ENCODE measurements at regions not wholly inside any gene's neighbourhood (a gene's known extent, or its start where the extent isn't known, plus 50 kb on each side); places are given as distances from the start of the nearest gene placed in this dataset.
A peak's percentile ranks its signal among the peaks of the same experiment; 100 is the strongest.

GRCh38 chr2:172200495-172201085 lies 97.9 kb upstream of the DLX2 start:
- H3K4me3 ChIP-seq (ENCODE audit: low read depth, low read length): no peak overlapping the region
- peak; percentile 56; the same call in 1 of the 2 replicates for TF ChIP-seq CTCF (IDR thresholded peaks at IDR 0.05; ENCODE audit: borderline replicate concordance, insufficient read depth, low read depth, low read length)

- TF ChIP-seq CTCF (IDR thresholded peaks at IDR 0.05; ENCODE audit: borderline replicate concordance, insufficient read depth, low read depth, low read length): no peak
- no peak overlapping the region for H3K4me3 ChIP-seq (ENCODE audit: low read depth, low read length)
Measured at GRCh38 chr2:172204309-172204708, 101.6 kb upstream of the DLX2 start.

- TF ChIP-seq CTCF (IDR thresholded peaks at IDR 0.05; ENCODE audit: borderline replicate concordance, insufficient read depth, low read depth, low read length): no peak
- H3K4me3 ChIP-seq (ENCODE audit: low read depth, low read length): no peak overlapping the region
Measured at GRCh38 chr2:172204762-172205161, 102.1 kb upstream of the DLX2 start.

GRCh38 chr2:172205292-172205691 lies 102.6 kb upstream of the DLX2 start:
- H3K4me3 ChIP-seq (ENCODE audit: low read depth, low read length): no peak overlapping the region
- no peak for TF ChIP-seq CTCF (IDR thresholded peaks at IDR 0.05; ENCODE audit: borderline replicate concordance, insufficient read depth, low read depth, low read length)

GRCh38 chr2:172207911-172208310 lies 105.2 kb upstream of the DLX2 start:
- no peak for TF ChIP-seq CTCF (IDR thresholded peaks at IDR 0.05; ENCODE audit: borderline replicate concordance, insufficient read depth, low read depth, low read length)
- H3K4me3 ChIP-seq (ENCODE audit: low read depth, low read length): no peak overlapping the region

GRCh38 chr2:172208791-172209325 lies 106.2 kb upstream of the DLX2 start:
- no peak overlapping the region for H3K4me3 ChIP-seq (ENCODE audit: low read depth, low read length)
- no peak for TF ChIP-seq CTCF (IDR thresholded peaks at IDR 0.05; ENCODE audit: borderline replicate concordance, insufficient read depth, low read depth, low read length)

- no peak overlapping the region for H3K4me3 ChIP-seq (ENCODE audit: low read depth, low read length)
Measured at GRCh38 chr2:172210599-172210998, 107.9 kb upstream of the DLX2 start.

More at GRCh38 chr2:172210599-172210998, 107.9 kb upstream of the DLX2 start:
- no peak for TF ChIP-seq CTCF (IDR thresholded peaks at IDR 0.05; ENCODE audit: borderline replicate concordance, insufficient read depth, low read depth, low read length)

Measured in GM12875 (cell line).